ENCODE measurements at regions not wholly inside any gene's neighbourhood (a gene's known extent, or its start where the extent isn't known, plus 50 kb on each side); places are given as distances from the start of the nearest gene placed in this dataset.
"Not testable (repeated sequence)": the region's sequence is repeated elsewhere in the genome, so short reads cannot be mapped to it uniquely, and the experiment has no call there.

DNA sequence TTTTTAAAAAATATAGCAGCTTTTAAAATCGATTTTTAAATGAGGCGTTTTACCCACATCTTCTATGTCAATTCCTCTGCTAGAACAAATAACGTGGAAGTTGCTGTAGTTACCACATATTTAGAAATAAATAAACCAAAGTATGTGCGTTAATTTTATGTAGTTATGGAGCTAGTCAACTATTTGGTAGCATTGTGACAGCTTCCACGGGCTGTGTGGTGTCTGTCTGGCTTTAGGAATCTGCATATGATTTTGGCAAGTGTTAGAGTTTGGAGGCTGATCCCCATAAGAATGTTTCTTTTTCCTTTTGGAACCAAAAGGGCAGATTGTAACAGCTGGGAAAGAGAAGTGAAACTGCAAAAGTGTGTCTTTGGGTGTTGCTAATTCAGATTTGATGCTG lies 59.8 kb downstream of the HSFY2 start:
- H2AFZ ChIP-seq (ENCODE audit: low read depth, low read length, poor library complexity, severe bottlenecking); H3K9me2 ChIP-seq (ENCODE audit: insufficient read depth); POLR2A ChIA-PET; DNase-seq (ENCODE audit: low read depth, low spot score); H3K9me3 ChIP-seq (ENCODE audit: control insufficient read depth in 1 of 2, insufficient read depth in 1 of 2, low read depth in 1 of 2, low read length in 2 of 2); H3K4me2 ChIP-seq (ENCODE audit: low read length); H3K27me3 ChIP-seq (ENCODE audit: insufficient read depth, low read length); intact Hi-C loops (cut with micrococcal nuclease); H3K79me2 ChIP-seq (ENCODE audit: insufficient read depth, low read length); BruUV-seq (replicated peaks); H3K4me1 ChIP-seq (ENCODE audit: control insufficient read depth in 1 of 2, insufficient read depth in 2 of 2, low read length in 2 of 2); H4K20me1 ChIP-seq (ENCODE audit: insufficient read depth); CTCF ChIA-PET; ATAC-seq; RAD21 ChIA-PET (ENCODE audit: low non-redundant PET in 1 of 2, low total read pairs in 2 of 2, uncharacterized antibody in 2 of 2, unreplicated experiment in 2 of 2); H3K36me3 ChIP-seq (ENCODE audit: control insufficient read depth in 1 of 2, insufficient read depth in 2 of 2, low read length in 2 of 2); H3K9ac ChIP-seq (ENCODE audit: low read length); H3K4me3 ChIP-seq (replicated peaks in 1 of 2; ENCODE audit: low read depth in 1 of 2, low read length in 2 of 2); H3K27ac ChIP-seq (ENCODE audit: low read depth, low read length): not testable (repeated sequence)

DNA sequence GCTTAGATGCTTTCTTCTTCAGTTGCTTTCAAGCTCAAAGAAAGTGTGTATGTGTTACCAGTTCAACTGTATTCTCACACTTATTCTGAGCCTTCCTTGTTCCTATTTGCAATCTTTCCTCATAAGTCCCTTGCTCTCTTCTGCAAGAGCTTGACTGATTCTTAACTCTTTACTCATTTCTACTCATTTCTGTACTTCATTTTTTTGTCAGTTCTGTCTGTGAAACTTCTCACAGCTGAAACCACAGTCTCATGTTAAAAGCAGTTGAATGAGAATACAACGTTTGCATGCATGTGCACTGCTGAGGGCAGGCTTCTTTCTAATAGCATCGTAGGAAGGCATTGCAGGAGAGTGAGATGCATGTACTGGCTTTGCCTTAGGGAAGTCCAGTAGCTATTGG lies 54.8 kb downstream of the HSFY2 start:
- H3K27me3 ChIP-seq (ENCODE audit: insufficient read depth, low read length); H3K9me2 ChIP-seq (ENCODE audit: insufficient read depth); intact Hi-C loops (cut with micrococcal nuclease); H3K27ac ChIP-seq (ENCODE audit: low read depth, low read length); H3K4me3 ChIP-seq (replicated peaks in 1 of 2; ENCODE audit: low read depth in 1 of 2, low read length in 2 of 2); H4K20me1 ChIP-seq (ENCODE audit: insufficient read depth); POLR2A ChIA-PET; H2AFZ ChIP-seq (ENCODE audit: low read depth, low read length, poor library complexity, severe bottlenecking); BruUV-seq (replicated peaks); CTCF ChIA-PET; H3K79me2 ChIP-seq (ENCODE audit: insufficient read depth, low read length); H3K9ac ChIP-seq (ENCODE audit: low read length); H3K4me1 ChIP-seq (ENCODE audit: control insufficient read depth in 1 of 2, insufficient read depth in 2 of 2, low read length in 2 of 2); H3K36me3 ChIP-seq (ENCODE audit: control insufficient read depth in 1 of 2, insufficient read depth in 2 of 2, low read length in 2 of 2); H3K9me3 ChIP-seq (ENCODE audit: control insufficient read depth in 1 of 2, insufficient read depth in 1 of 2, low read depth in 1 of 2, low read length in 2 of 2); DNase-seq (ENCODE audit: low read depth, low spot score); ATAC-seq; RAD21 ChIA-PET (ENCODE audit: low non-redundant PET in 1 of 2, low total read pairs in 2 of 2, uncharacterized antibody in 2 of 2, unreplicated experiment in 2 of 2); H3K4me2 ChIP-seq (ENCODE audit: low read length): not testable (repeated sequence)

DNA sequence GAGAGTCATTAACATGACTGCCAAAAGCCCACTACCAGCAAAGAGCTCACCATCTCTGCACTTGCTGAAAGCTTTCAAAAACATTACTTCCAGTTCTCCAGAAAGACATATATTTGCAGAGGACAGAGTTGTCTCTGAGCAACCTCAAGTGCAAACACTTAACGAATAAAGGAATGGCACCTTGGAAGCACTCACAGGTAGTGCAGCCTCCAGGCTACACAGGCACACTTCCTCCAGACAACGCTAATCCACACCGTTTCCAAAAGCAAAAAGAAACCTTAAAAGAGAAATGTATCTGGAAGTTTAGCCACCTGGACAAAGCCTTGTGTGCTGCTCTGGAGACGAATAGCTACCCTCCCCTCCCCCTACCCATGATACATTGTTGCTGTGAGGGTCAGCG lies 53.1 kb downstream of the HSFY2 start:
- H3K4me3 ChIP-seq (replicated peaks in 1 of 2; ENCODE audit: low read depth in 1 of 2, low read length in 2 of 2); H2AFZ ChIP-seq (ENCODE audit: low read depth, low read length, poor library complexity, severe bottlenecking); H3K4me1 ChIP-seq (ENCODE audit: control insufficient read depth in 1 of 2, insufficient read depth in 2 of 2, low read length in 2 of 2); H3K27ac ChIP-seq (ENCODE audit: low read depth, low read length); H3K9me3 ChIP-seq (ENCODE audit: control insufficient read depth in 1 of 2, insufficient read depth in 1 of 2, low read depth in 1 of 2, low read length in 2 of 2); H3K9ac ChIP-seq (ENCODE audit: low read length); POLR2A ChIA-PET; DNase-seq (ENCODE audit: low read depth, low spot score); H4K20me1 ChIP-seq (ENCODE audit: insufficient read depth); H3K27me3 ChIP-seq (ENCODE audit: insufficient read depth, low read length); intact Hi-C loops (cut with micrococcal nuclease); BruUV-seq (replicated peaks); H3K36me3 ChIP-seq (ENCODE audit: control insufficient read depth in 1 of 2, insufficient read depth in 2 of 2, low read length in 2 of 2); H3K4me2 ChIP-seq (ENCODE audit: low read length); ATAC-seq; RAD21 ChIA-PET (ENCODE audit: low non-redundant PET in 1 of 2, low total read pairs in 2 of 2, uncharacterized antibody in 2 of 2, unreplicated experiment in 2 of 2); H3K9me2 ChIP-seq (ENCODE audit: insufficient read depth); CTCF ChIA-PET; H3K79me2 ChIP-seq (ENCODE audit: insufficient read depth, low read length): not testable (repeated sequence)
